ENCODE measurements at regions not wholly inside any gene's neighbourhood (a gene's known extent, or its start where the extent isn't known, plus 50 kb on each side); places are given as distances from the start of the nearest gene placed in this dataset.

DNA sequence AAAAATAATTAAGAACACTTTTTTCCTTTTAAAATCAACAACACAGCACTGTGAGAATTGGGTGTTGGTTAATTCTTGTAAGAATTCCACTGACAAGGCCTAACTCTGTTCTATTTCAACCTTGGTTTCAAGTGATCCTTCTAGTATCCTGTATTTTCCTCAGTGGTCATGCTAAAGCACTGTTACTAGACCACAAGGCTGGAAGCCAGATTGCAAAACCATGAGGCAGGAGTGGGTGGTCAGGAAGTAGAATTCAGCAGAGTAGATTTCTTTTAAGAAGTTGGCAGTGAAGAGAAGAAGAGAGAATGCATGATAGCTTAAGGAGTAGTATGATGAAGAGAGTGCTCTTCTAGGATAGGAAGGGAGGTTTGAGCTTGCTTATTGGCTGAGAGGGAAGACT, 71.6 kb upstream of the LEF1 start:
- no peaks in the 10 kb centered on the region for H3K36me3 ChIP-seq (ENCODE audit: control insufficient read depth in 1 of 2, insufficient read depth in 2 of 2, low read depth in 1 of 2, low read length in 2 of 2)
- no peak overlapping the region for H3K4me3 ChIP-seq (ENCODE audit: insufficient read depth in 1 of 2, low read depth in 1 of 2, low read length in 2 of 2)
- no peaks in the 10 kb centered on the region for H3K4me1 ChIP-seq (ENCODE audit: control insufficient read depth, insufficient read depth, low read depth, low read length)
- no peaks in the 10 kb centered on the region for H3K9me3 ChIP-seq (ENCODE audit: control insufficient read depth, low read length)
- H2AFZ ChIP-seq (ENCODE audit: low read depth, low read length): no peak overlapping the region
- H3K9ac ChIP-seq (ENCODE audit: low read length): no peak overlapping the region
- H2AK5ac ChIP-seq (ENCODE audit: low read length, severe bottlenecking): no peak overlapping the region
- no peak overlapping the region for H2BK12ac ChIP-seq (ENCODE audit: low read length in 2 of 2)
- H2BK15ac ChIP-seq (ENCODE audit: low read depth, poor library complexity, severe bottlenecking): no peak overlapping the region
- H3K27ac ChIP-seq (ENCODE audit: low read length, poor library complexity, severe bottlenecking): no peak overlapping the region
- H3K4ac ChIP-seq (ENCODE audit: low read depth in 1 of 2, low read length in 2 of 2): no peak overlapping the region
- peak overlapping the region in 1 of 2 experiments; percentile 48 for H3K18ac ChIP-seq (ENCODE audit: low read depth in 1 of 2, low read length in 2 of 2)
- no peak overlapping the region for H4K91ac ChIP-seq (ENCODE audit: low read length)
- peak; percentile 69 for DNase-seq
- H3K4me2 ChIP-seq (ENCODE audit: low read length, poor library complexity, severe bottlenecking): no peak overlapping the region
- H3K79me1 ChIP-seq (replicated peaks; ENCODE audit: low read length, poor library complexity, severe bottlenecking): no peaks in the 10 kb centered on the region
- peaks cover 0 to 9% of the 10 kb centered on the region in 2 experiments for H3K27me3 ChIP-seq (ENCODE audit: control insufficient read depth in 1 of 2, insufficient read depth in 1 of 2, low read length in 2 of 2)
- no peak overlapping the region for H2BK5ac ChIP-seq (ENCODE audit: low read depth, low read length, poor library complexity, severe bottlenecking)
- H4K8ac ChIP-seq (ENCODE audit: low read length): no peak overlapping the region
- H3K23ac ChIP-seq (ENCODE audit: low read length in 2 of 2): no peak overlapping the region
- H2BK120ac ChIP-seq (ENCODE audit: low read depth, low read length): no peak overlapping the region
- H3K14ac ChIP-seq (ENCODE audit: low read length in 2 of 2): no peak overlapping the region

DNA sequence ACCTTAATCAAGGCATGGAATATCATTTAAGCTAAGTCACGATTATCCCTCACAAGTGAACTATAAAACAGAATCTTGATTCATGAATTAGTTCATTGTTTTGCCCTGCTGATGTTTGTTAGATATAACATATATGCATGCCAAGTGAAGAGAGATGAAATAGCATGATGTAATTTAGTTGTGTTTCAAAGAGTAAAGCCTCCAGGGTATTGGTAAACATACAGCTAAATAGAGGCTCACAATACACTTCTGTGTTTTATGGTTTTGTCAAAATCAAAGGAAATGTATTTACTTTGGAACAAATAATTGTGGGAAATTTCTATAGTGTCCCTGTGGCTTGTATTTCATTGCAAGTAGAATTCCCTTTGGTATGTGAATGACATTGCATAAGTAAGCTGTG, 69.0 kb upstream of the LEF1 start:
- Histone ChIP-seq H3K36me3 (ENCODE audit: control insufficient read depth in 1 of 2, insufficient read depth in 2 of 2, low read depth in 1 of 2, low read length in 2 of 2) (no peaks in the 10 kb centered on the region), H3K23ac (ENCODE audit: low read length in 2 of 2) (no peak overlapping the region), H3K9ac (ENCODE audit: low read length) (no peak overlapping the region), H4K91ac (ENCODE audit: low read length) (no peak overlapping the region), H2AFZ (ENCODE audit: low read depth, low read length) (no peak overlapping the region), H3K18ac (ENCODE audit: low read depth in 1 of 2, low read length in 2 of 2) (no peak overlapping the region), H3K27me3 (ENCODE audit: control insufficient read depth in 1 of 2, insufficient read depth in 1 of 2, low read length in 2 of 2) (peaks cover 0 to 11% of the 10 kb centered on the region in 2 experiments), H2BK15ac (ENCODE audit: low read depth, poor library complexity, severe bottlenecking) (no peak overlapping the region), H2BK12ac (ENCODE audit: low read length in 2 of 2) (no peak overlapping the region), H3K14ac (ENCODE audit: low read length in 2 of 2) (no peak overlapping the region), H3K4ac (ENCODE audit: low read depth in 1 of 2, low read length in 2 of 2) (no peak overlapping the region), H3K27ac (ENCODE audit: low read length, poor library complexity, severe bottlenecking) (no peak overlapping the region), H3K79me1 (replicated peaks; ENCODE audit: low read length, poor library complexity, severe bottlenecking) (no peaks in the 10 kb centered on the region), H2BK5ac (ENCODE audit: low read depth, low read length, poor library complexity, severe bottlenecking) (no peak overlapping the region), H4K8ac (ENCODE audit: low read length) (no peak overlapping the region), H3K4me3 (ENCODE audit: insufficient read depth in 1 of 2, low read depth in 1 of 2, low read length in 2 of 2) (no peak overlapping the region), H3K4me1 (ENCODE audit: control insufficient read depth, insufficient read depth, low read depth, low read length) (no peaks in the 10 kb centered on the region), H2AK5ac (ENCODE audit: low read length, severe bottlenecking) (no peak overlapping the region), H2BK120ac (ENCODE audit: low read depth, low read length) (no peak overlapping the region), H3K4me2 (ENCODE audit: low read length, poor library complexity, severe bottlenecking) (no peak overlapping the region), H3K9me3 (ENCODE audit: control insufficient read depth, low read length) (peaks cover 3% of the 10 kb centered on the region)
- no peak for DNase-seq
- no CpG with 5 or more reads among the region's 1 CpG for WGBS

DNA sequence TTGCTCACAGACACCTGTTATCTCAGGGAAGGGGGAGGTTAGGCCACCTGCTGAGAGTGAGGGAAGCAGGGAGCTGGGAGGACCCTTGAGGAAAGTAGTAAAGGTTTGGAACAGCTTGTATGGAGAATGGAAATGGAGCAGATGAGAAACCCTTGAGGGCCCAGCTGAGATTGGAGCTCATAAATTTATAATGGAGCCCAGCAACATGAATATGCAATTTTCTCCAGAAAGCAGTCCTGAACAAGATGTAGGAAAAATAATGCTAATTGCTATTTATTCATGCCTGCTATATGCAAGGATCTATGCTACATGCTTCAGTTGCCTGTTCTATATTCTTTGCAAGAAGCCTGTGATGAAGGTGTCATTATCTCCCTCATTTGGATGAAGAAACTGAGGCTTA, 67.5 kb upstream of the LEF1 start:
- Histone ChIP-seq H2AFZ (ENCODE audit: low read depth, low read length) (no peak overlapping the region), H3K79me1 (replicated peaks; ENCODE audit: low read length, poor library complexity, severe bottlenecking) (no peaks in the 10 kb centered on the region), H4K91ac (ENCODE audit: low read length) (no peak overlapping the region), H3K36me3 (ENCODE audit: control insufficient read depth in 1 of 2, insufficient read depth in 2 of 2, low read depth in 1 of 2, low read length in 2 of 2) (no peaks in the 10 kb centered on the region), H2BK15ac (ENCODE audit: low read depth, poor library complexity, severe bottlenecking) (no peak overlapping the region), H3K4me2 (ENCODE audit: low read length, poor library complexity, severe bottlenecking) (no peak overlapping the region), H3K9ac (ENCODE audit: low read length) (no peak overlapping the region), H3K4me1 (ENCODE audit: control insufficient read depth, insufficient read depth, low read depth, low read length) (no peaks in the 10 kb centered on the region), H2BK12ac (ENCODE audit: low read length in 2 of 2) (no peak overlapping the region), H2BK5ac (ENCODE audit: low read depth, low read length, poor library complexity, severe bottlenecking) (no peak overlapping the region), H3K27ac (ENCODE audit: low read length, poor library complexity, severe bottlenecking) (no peak overlapping the region), H3K23ac (ENCODE audit: low read length in 2 of 2) (no peak overlapping the region), H2BK120ac (ENCODE audit: low read depth, low read length) (no peak overlapping the region), H3K27me3 (ENCODE audit: control insufficient read depth in 1 of 2, insufficient read depth in 1 of 2, low read length in 2 of 2) (peaks cover 0 to 11% of the 10 kb centered on the region in 2 experiments), H3K18ac (ENCODE audit: low read depth in 1 of 2, low read length in 2 of 2) (no peak overlapping the region), H2AK5ac (ENCODE audit: low read length, severe bottlenecking) (no peak overlapping the region), H4K8ac (ENCODE audit: low read length) (no peak overlapping the region), H3K4me3 (ENCODE audit: insufficient read depth in 1 of 2, low read depth in 1 of 2, low read length in 2 of 2) (no peak overlapping the region), H3K9me3 (ENCODE audit: control insufficient read depth, low read length) (peaks cover 3% of the 10 kb centered on the region), H3K14ac (ENCODE audit: low read length in 2 of 2) (no peak overlapping the region), H3K4ac (ENCODE audit: low read depth in 1 of 2, low read length in 2 of 2) (no peak overlapping the region)
- no peak for DNase-seq

GRCh38 chr4:108227923-108228322, 59.2 kb upstream of the LEF1 start:
- Histone ChIP-seq H4K8ac (ENCODE audit: low read length) (no peak overlapping the region), H3K23ac (ENCODE audit: low read length in 2 of 2) (no peak overlapping the region), H3K4ac (ENCODE audit: low read depth in 1 of 2, low read length in 2 of 2) (no peak overlapping the region), H3K9me3 (ENCODE audit: control insufficient read depth, low read length) (no peaks in the 10 kb centered on the region), H3K27me3 (ENCODE audit: control insufficient read depth in 1 of 2, insufficient read depth in 1 of 2, low read length in 2 of 2) (no peaks in the 10 kb centered on the region), H2AFZ (ENCODE audit: low read depth, low read length) (no peak overlapping the region), H3K4me3 (ENCODE audit: insufficient read depth in 1 of 2, low read depth in 1 of 2, low read length in 2 of 2) (no peak overlapping the region), H2BK5ac (ENCODE audit: low read depth, low read length, poor library complexity, severe bottlenecking) (no peak overlapping the region), H3K4me2 (ENCODE audit: low read length, poor library complexity, severe bottlenecking) (no peak overlapping the region), H3K27ac (ENCODE audit: low read length, poor library complexity, severe bottlenecking) (no peak overlapping the region), H3K14ac (ENCODE audit: low read length in 2 of 2) (no peak overlapping the region), H3K79me1 (replicated peaks; ENCODE audit: low read length, poor library complexity, severe bottlenecking) (no peaks in the 10 kb centered on the region), H3K36me3 (ENCODE audit: control insufficient read depth in 1 of 2, insufficient read depth in 2 of 2, low read depth in 1 of 2, low read length in 2 of 2) (no peaks in the 10 kb centered on the region), H2BK12ac (ENCODE audit: low read length in 2 of 2) (no peak overlapping the region), H4K91ac (ENCODE audit: low read length) (no peak overlapping the region), H3K18ac (ENCODE audit: low read depth in 1 of 2, low read length in 2 of 2) (no peak overlapping the region), H3K4me1 (ENCODE audit: control insufficient read depth, insufficient read depth, low read depth, low read length) (no peaks in the 10 kb centered on the region), H2BK120ac (ENCODE audit: low read depth, low read length) (no peak overlapping the region), H2AK5ac (ENCODE audit: low read length, severe bottlenecking) (no peak overlapping the region), H3K9ac (ENCODE audit: low read length) (no peak overlapping the region), H2BK15ac (ENCODE audit: low read depth, poor library complexity, severe bottlenecking) (no peak overlapping the region)
- DNase-seq: no peak
- 90% methylated on average over 2 of the region's 4 CpGs for WGBS
